ENCODE measurements at regions not wholly inside any gene's neighbourhood (a gene's known extent, or its start where the extent isn't known, plus 50 kb on each side); places are given as distances from the start of the nearest gene placed in this dataset.

DNA sequence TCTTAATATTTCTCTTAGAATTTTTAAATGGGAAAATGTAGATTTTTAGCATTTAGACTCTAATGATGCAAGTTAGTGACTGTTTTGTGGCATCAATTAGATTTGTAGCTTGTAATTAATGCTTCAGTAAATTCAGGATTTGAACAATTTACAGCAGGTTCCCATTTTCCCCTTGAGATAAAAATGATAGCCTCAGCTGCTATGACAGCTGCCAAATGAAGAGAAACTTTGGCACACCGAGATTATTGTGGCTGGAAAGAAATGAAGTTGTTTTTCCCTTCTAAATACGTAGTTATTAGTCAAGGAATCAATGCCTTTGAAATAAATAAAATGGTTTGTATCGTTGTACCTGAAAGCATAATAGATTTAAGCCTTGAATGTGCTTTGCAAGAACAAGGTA lies 206.4 kb upstream of the P2RY1 start:
- Histone ChIP-seq H3K79me2 (ENCODE audit: insufficient read depth, low read length) (no peaks in the 10 kb centered on the region), H2AFZ (ENCODE audit: low read depth, low read length, severe bottlenecking) (no peak overlapping the region), H3K9me2 (replicated peaks; ENCODE audit: insufficient read depth, low read length) (no peaks in the 10 kb centered on the region), H3K27me3 (ENCODE audit: low read length) (no peaks in the 10 kb centered on the region), H3K36me3 (ENCODE audit: low read length) (no peaks in the 10 kb centered on the region), H3K9me3 (ENCODE audit: insufficient read depth, low read length) (no peaks in the 10 kb centered on the region), H3K4me2 (ENCODE audit: low read depth, low read length, poor library complexity, severe bottlenecking) (no peak overlapping the region), H3K4me3 (ENCODE audit: insufficient read depth, low read length, poor library complexity, severe bottlenecking) (no peak overlapping the region), H3F3A (ENCODE audit: insufficient read depth) (no peaks in the 10 kb centered on the region), H3K27ac (ENCODE audit: low read depth, low read length) (no peak overlapping the region), H4K20me1 (ENCODE audit: low read depth, low read length) (no peaks in the 10 kb centered on the region), H3K9ac (ENCODE audit: low read length) (no peak overlapping the region)
- TF ChIP-seq EZH2phosphoT487 (conservative IDR thresholded peaks at IDR 0.05; ENCODE audit: low read length), result no peak
- TF ChIP-seq, protein P1, sequence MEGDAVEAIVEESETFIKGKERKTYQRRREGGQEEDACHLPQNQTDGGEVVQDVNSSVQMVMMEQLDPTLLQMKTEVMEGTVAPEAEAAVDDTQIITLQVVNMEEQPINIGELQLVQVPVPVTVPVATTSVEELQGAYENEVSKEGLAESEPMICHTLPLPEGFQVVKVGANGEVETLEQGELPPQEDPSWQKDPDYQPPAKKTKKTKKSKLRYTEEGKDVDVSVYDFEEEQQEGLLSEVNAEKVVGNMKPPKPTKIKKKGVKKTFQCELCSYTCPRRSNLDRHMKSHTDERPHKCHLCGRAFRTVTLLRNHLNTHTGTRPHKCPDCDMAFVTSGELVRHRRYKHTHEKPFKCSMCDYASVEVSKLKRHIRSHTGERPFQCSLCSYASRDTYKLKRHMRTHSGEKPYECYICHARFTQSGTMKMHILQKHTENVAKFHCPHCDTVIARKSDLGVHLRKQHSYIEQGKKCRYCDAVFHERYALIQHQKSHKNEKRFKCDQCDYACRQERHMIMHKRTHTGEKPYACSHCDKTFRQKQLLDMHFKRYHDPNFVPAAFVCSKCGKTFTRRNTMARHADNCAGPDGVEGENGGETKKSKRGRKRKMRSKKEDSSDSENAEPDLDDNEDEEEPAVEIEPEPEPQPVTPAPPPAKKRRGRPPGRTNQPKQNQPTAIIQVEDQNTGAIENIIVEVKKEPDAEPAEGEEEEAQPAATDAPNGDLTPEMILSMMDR (IDR thresholded peaks at IDR 0.05; ENCODE audit: insufficient read depth, low read length, poor library complexity, severe bottlenecking), result no peak

DNA sequence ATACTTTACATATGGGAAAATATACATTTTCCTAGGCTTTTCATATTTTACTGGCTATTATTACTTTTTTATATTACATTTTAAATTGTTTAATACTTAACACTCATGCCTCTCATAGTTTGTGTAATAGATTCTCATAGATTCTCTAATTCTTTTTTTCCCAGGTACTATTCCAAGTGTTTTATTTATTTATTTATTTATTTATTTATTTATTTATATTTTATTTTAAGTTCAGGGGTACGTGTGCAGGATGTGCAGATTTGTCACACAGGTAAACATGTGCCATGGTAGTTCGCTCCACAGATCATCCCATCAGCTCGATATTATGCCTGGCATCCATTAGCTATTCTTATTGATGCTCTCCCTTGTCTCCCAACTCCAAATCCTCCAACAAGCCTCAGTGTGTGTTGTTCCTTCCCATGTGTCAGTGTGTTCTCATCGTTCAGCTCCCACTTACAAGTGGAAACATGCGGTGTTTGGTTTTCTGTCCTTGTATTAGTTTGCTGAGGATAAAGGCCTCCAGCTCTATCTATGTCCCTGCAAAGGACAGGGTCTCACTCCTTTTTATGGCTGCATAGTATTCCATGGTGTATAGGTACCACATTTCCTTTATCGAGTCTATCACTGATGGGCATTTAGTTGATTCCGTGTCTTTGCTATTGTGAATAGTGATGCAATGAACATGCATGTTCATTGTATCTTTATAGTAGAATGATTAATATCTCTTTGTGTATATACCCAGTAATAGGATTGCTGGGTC lies 205.4 kb upstream of the P2RY1 start:
- no peak overlapping the region for H2AFZ ChIP-seq (ENCODE audit: low read depth, low read length, severe bottlenecking)
- H3K9me2 ChIP-seq (replicated peaks; ENCODE audit: insufficient read depth, low read length), result no peaks in the 10 kb centered on the region
- no peaks in the 10 kb centered on the region for H4K20me1 ChIP-seq (ENCODE audit: low read depth, low read length)
- no peak overlapping the region for H3K4me3 ChIP-seq (ENCODE audit: insufficient read depth, low read length, poor library complexity, severe bottlenecking)
- no peaks in the 10 kb centered on the region for H3K27me3 ChIP-seq (ENCODE audit: low read length)
- H3K79me2 ChIP-seq (ENCODE audit: insufficient read depth, low read length), result no peaks in the 10 kb centered on the region
- H3K4me2 ChIP-seq (ENCODE audit: low read depth, low read length, poor library complexity, severe bottlenecking), result no peak overlapping the region
- H3K27ac ChIP-seq (ENCODE audit: low read depth, low read length), result no peak overlapping the region
- H3K9ac ChIP-seq (ENCODE audit: low read length), result no peak overlapping the region
- H3F3A ChIP-seq (ENCODE audit: insufficient read depth), result no peaks in the 10 kb centered on the region
- H3K36me3 ChIP-seq (ENCODE audit: low read length), result no peaks in the 10 kb centered on the region
- no peaks in the 10 kb centered on the region for H3K9me3 ChIP-seq (ENCODE audit: insufficient read depth, low read length)
- TF ChIP-seq, protein P1 (IDR thresholded peaks at IDR 0.05; ENCODE audit: insufficient read depth, low read length, poor library complexity, severe bottlenecking), result no peak
- no peak for TF ChIP-seq EZH2phosphoT487 (conservative IDR thresholded peaks at IDR 0.05; ENCODE audit: low read length)

- Histone ChIP-seq H2AFZ (ENCODE audit: low read depth, low read length, severe bottlenecking) (no peak overlapping the region), H3K4me3 (ENCODE audit: insufficient read depth, low read length, poor library complexity, severe bottlenecking) (no peak overlapping the region), H3K27ac (ENCODE audit: low read depth, low read length) (no peak overlapping the region), H3K9me2 (replicated peaks; ENCODE audit: insufficient read depth, low read length) (no peaks in the 10 kb centered on the region), H3K9ac (ENCODE audit: low read length) (no peak overlapping the region), H3K27me3 (ENCODE audit: low read length) (no peaks in the 10 kb centered on the region), H3K4me2 (ENCODE audit: low read depth, low read length, poor library complexity, severe bottlenecking) (no peak overlapping the region), H3K36me3 (ENCODE audit: low read length) (no peaks in the 10 kb centered on the region), H3F3A (ENCODE audit: insufficient read depth) (no peaks in the 10 kb centered on the region), H3K79me2 (ENCODE audit: insufficient read depth, low read length) (no peaks in the 10 kb centered on the region), H4K20me1 (ENCODE audit: low read depth, low read length) (no peaks in the 10 kb centered on the region), H3K9me3 (ENCODE audit: insufficient read depth, low read length) (no peaks in the 10 kb centered on the region)
- no peak for TF ChIP-seq EZH2phosphoT487 (conservative IDR thresholded peaks at IDR 0.05; ENCODE audit: low read length)
- TF ChIP-seq, protein P1 (IDR thresholded peaks at IDR 0.05; ENCODE audit: insufficient read depth, low read length, poor library complexity, severe bottlenecking), result no peak
Observed at GRCh38 chr3:152635389-152635788, 199.5 kb upstream of the P2RY1 start.

All from SU-DHL-6 (cell line).